ENCODE measurements at regions not wholly inside any gene's neighbourhood (a gene's known extent, or its start where the extent isn't known, plus 50 kb on each side); places are given as distances from the start of the nearest gene placed in this dataset.

GRCh38 chr12:17928708-17929366 is 161.2 kb downstream of the RERGL start:
- DNase-seq (ENCODE audit: low read depth) = no peak
- TF ChIP-seq CTCF (IDR thresholded peaks at IDR 0.05; ENCODE audit: low read depth, low read length) (no peak), POLR2A (IDR thresholded peaks at IDR 0.05; ENCODE audit: extremely low read depth, insufficient read length) (no peak), MAX (IDR thresholded peaks at IDR 0.05; ENCODE audit: low read depth, low read length) (no peak), MYC (IDR thresholded peaks at IDR 0.05; ENCODE audit: low read depth, low read length) (no peak)

GRCh38 chr12:17918013-17918412 is 172.0 kb downstream of the RERGL start:
- DNase-seq (ENCODE audit: low read depth) = no peak
- no peak overlapping the region for H3K4me3 ChIP-seq (ENCODE audit: low read depth, low read length)
- TF ChIP-seq POLR2A (IDR thresholded peaks at IDR 0.05; ENCODE audit: extremely low read depth, insufficient read length) = no peak
- TF ChIP-seq MAX (IDR thresholded peaks at IDR 0.05; ENCODE audit: low read depth, low read length) = no peak
- no peak for TF ChIP-seq CTCF (IDR thresholded peaks at IDR 0.05; ENCODE audit: low read depth, low read length)
- TF ChIP-seq MYC (IDR thresholded peaks at IDR 0.05; ENCODE audit: low read depth, low read length) = no peak

More at GRCh38 chr12:17928708-17929366, 161.2 kb downstream of the RERGL start:
- no peak overlapping the region for H3K4me3 ChIP-seq (ENCODE audit: low read depth, low read length)

- no peak for DNase-seq (ENCODE audit: low read depth)
- no peak for TF ChIP-seq CTCF (IDR thresholded peaks at IDR 0.05; ENCODE audit: low read depth, low read length)
- TF ChIP-seq MAX (IDR thresholded peaks at IDR 0.05; ENCODE audit: low read depth, low read length) = no peak
- no peak for TF ChIP-seq POLR2A (IDR thresholded peaks at IDR 0.05; ENCODE audit: extremely low read depth, insufficient read length)
- TF ChIP-seq MYC (IDR thresholded peaks at IDR 0.05; ENCODE audit: low read depth, low read length) = no peak
- no peak overlapping the region for H3K4me3 ChIP-seq (ENCODE audit: low read depth, low read length)
Measured at GRCh38 chr12:17884581-17884980, 205.4 kb downstream of the RERGL start.

GRCh38 chr12:17878714-17879113 is 211.3 kb downstream of the RERGL start:
- TF ChIP-seq MAX (IDR thresholded peaks at IDR 0.05; ENCODE audit: low read depth, low read length) = no peak
- no peak for TF ChIP-seq MYC (IDR thresholded peaks at IDR 0.05; ENCODE audit: low read depth, low read length)
- TF ChIP-seq CTCF (IDR thresholded peaks at IDR 0.05; ENCODE audit: low read depth, low read length) = no peak
- no peak for TF ChIP-seq POLR2A (IDR thresholded peaks at IDR 0.05; ENCODE audit: extremely low read depth, insufficient read length)
- no peak for DNase-seq (ENCODE audit: low read depth)
- H3K4me3 ChIP-seq (ENCODE audit: low read depth, low read length) = no peak overlapping the region

GRCh38 chr12:17875230-17875629 is 214.8 kb downstream of the RERGL start:
- TF ChIP-seq MAX (IDR thresholded peaks at IDR 0.05; ENCODE audit: low read depth, low read length) = no peak
- no peak for TF ChIP-seq MYC (IDR thresholded peaks at IDR 0.05; ENCODE audit: low read depth, low read length)
- no peak for TF ChIP-seq POLR2A (IDR thresholded peaks at IDR 0.05; ENCODE audit: extremely low read depth, insufficient read length)
- no peak for TF ChIP-seq CTCF (IDR thresholded peaks at IDR 0.05; ENCODE audit: low read depth, low read length)
- no peak overlapping the region for H3K4me3 ChIP-seq (ENCODE audit: low read depth, low read length)
- no peak for DNase-seq (ENCODE audit: low read depth)

Measured in NB4 (cell line).